PC-3 (cell line): ENCODE measurements at regions not wholly inside any gene's neighbourhood (a gene's known extent, or its start where the extent isn't known, plus 50 kb on each side); places are given as distances from the start of the nearest gene placed in this dataset.

Experiments
- ATAC-seq: fragments of 200-7000 bp; cut with Tn5 transposase; 2 replicates; pipeline ENCODE4 v1.9.1; 2020; ENCODE audit warnings: mild to moderate bottlenecking, moderate library complexity
- BruUV-seq: library from RNA; stranded (reverse); fragments of 400-500 nt; replicated peaks from 2 replicates; lab custom pipeline; 2021; lab: Mats Ljungman, UMichigan
- CTCF ChIA-PET: fragments of 300-600 bp; sonication (Branson Sonifier 250); formaldehyde crosslinking; loops from one replicate; lab custom pipeline; 2022; ENCODE audit warnings: antibody characterized with exemption; lab: Charles Lee
- POLR2A ChIA-PET: fragments of 300-600 bp; sonication (Branson Sonifier 250); formaldehyde crosslinking; loops from one replicate; lab custom pipeline; 2022; ENCODE audit warnings: antibody characterized with exemption; ENCODE audit not compliant: unreplicated experiment; lab: Charles Lee
- DNase-seq: peaks from one replicate; pipeline ENCODE4 v3.0.0-alpha.2; 2015
- H2AFZ ChIP-seq: fragments of 300-600 bp; sonication (generic); 2 replicates; pipeline ENCODE4 v1.6.0; 2016; ENCODE audit warnings: antibody characterized with exemption, low read length
- H3F3A ChIP-seq: fragments of 300-600 bp; sonication (generic); one replicate; pipeline ENCODE4 v1.6.0; 2017; ENCODE audit warnings: antibody characterized with exemption, low read length, control low read depth, mild to moderate bottlenecking; ENCODE audit not compliant: unreplicated experiment
- H3K27ac ChIP-seq: fragments of 300-600 bp; sonication (generic); 2 replicates; pipeline ENCODE4 v1.5.1; 2016; ENCODE audit warnings: mild to moderate bottlenecking, low read length
- H3K27me3 ChIP-seq: fragments of 300-600 bp; sonication (generic); 2 replicates; pipeline ENCODE4 v1.6.1; 2016; ENCODE audit warnings: low read length, mixed read lengths
- H3K36me3 ChIP-seq: fragments of 300-600 bp; sonication (generic); 2 replicates; pipeline ENCODE4 v1.6.1; 2016; ENCODE audit warnings: low read depth, mixed run types, low read length, mixed read lengths
- H3K4me1 ChIP-seq: fragments of 300-600 bp; sonication (generic); 2 replicates; pipeline ENCODE4 v1.5.1; 2016; ENCODE audit warnings: low read length; ENCODE audit not compliant: insufficient read depth
- H3K4me2 ChIP-seq: fragments of 300-600 bp; sonication (generic); 2 replicates; pipeline ENCODE4 v1.6.0; 2016; ENCODE audit warnings: low read length
- H3K4me3 ChIP-seq: fragments of 300-600 bp; sonication (generic); 2 replicates; pipeline ENCODE4 v1.5.1; 2016; ENCODE audit warnings: mild to moderate bottlenecking, low read length, mixed read lengths
- H3K79me2 ChIP-seq: fragments of 300-600 bp; sonication (generic); 2 replicates; pipeline ENCODE4 v1.6.1; 2017; ENCODE audit warnings: low read length, mixed read lengths
- H3K9ac ChIP-seq: fragments of 300-600 bp; sonication (generic); 2 replicates; pipeline ENCODE4 v1.6.0; 2016; ENCODE audit warnings: mild to moderate bottlenecking, low read length
- H3K9me2 ChIP-seq: fragments of 300-600 bp; sonication (generic); replicated peaks from 2 replicates; pipeline ENCODE4 v1.6.1; 2016; ENCODE audit warnings: mixed run types, low read length, mixed read lengths
- H3K9me3 ChIP-seq: fragments of 300-600 bp; sonication (generic); 2 replicates; pipeline ENCODE4 v1.6.1; 2016; ENCODE audit warnings: low read length, mixed read lengths
- H4K20me1 ChIP-seq: fragments of 300-600 bp; sonication (generic); 2 replicates; pipeline ENCODE4 v1.6.1; 2016; ENCODE audit warnings: low read length, mixed read lengths
- EZH2 ChIP-seq: fragments of 300-600 bp; sonication (generic); IDR thresholded peaks from one replicate; pipeline ENCODE4 v1.6.1; 2017; ENCODE audit warnings: antibody characterized with exemption, mild to moderate bottlenecking, low read length; ENCODE audit not compliant: unreplicated experiment
- EZH2phosphoT487 ChIP-seq: fragments of 300-600 bp; sonication (generic); IDR thresholded peaks from 2 replicates; pipeline ENCODE4 v1.6.1; 2018; ENCODE audit warnings: mild to moderate bottlenecking, antibody characterized with exemption, low read length, borderline replicate concordance
- intact Hi-C: fragments of 100-400 bp; cut with micrococcal nuclease; formaldehyde crosslinking; loops from 2 replicates; pipeline ENCODE4 v1.9.0; 2023
- TF ChIP-seq, protein P1 (sequence below): fragments of 300-600 bp; sonication (generic); conservative IDR thresholded peaks from 2 replicates; pipeline ENCODE4 v1.5.1; 2017; ENCODE audit warnings: antibody characterized with exemption, low read depth, mild to moderate bottlenecking, low read length

DNA sequence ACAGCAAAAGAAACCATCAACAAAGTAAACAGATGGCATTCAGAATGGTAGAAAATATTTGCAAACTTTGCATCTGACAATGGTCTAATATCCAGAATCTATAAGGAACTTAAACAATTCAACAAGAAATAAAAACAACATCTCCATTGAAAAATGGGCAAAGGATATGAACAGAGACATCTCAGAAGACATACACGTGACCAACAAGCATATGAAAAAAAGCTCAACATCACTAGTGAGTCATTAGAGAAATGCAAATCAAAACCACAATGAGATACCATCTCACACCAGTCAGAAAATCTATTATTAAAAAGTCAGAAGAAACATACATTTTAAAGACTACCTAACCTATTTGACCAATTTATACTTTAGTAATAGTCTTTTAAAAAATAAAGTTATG is 571.3 kb upstream of the NRG3 start:
- H3K4me2 ChIP-seq = no peak overlapping the region
- BruUV-seq = no TSS peak
- no peaks in the 10 kb centered on the region for H3K4me1 ChIP-seq
- TF ChIP-seq EZH2phosphoT487 (no peak), EZH2 (no peak)
- TF ChIP-seq, protein P1, sequence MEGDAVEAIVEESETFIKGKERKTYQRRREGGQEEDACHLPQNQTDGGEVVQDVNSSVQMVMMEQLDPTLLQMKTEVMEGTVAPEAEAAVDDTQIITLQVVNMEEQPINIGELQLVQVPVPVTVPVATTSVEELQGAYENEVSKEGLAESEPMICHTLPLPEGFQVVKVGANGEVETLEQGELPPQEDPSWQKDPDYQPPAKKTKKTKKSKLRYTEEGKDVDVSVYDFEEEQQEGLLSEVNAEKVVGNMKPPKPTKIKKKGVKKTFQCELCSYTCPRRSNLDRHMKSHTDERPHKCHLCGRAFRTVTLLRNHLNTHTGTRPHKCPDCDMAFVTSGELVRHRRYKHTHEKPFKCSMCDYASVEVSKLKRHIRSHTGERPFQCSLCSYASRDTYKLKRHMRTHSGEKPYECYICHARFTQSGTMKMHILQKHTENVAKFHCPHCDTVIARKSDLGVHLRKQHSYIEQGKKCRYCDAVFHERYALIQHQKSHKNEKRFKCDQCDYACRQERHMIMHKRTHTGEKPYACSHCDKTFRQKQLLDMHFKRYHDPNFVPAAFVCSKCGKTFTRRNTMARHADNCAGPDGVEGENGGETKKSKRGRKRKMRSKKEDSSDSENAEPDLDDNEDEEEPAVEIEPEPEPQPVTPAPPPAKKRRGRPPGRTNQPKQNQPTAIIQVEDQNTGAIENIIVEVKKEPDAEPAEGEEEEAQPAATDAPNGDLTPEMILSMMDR = no peak
- no peak overlapping the region for H3K9ac ChIP-seq
- H3K27ac ChIP-seq = no peak overlapping the region
- no peak overlapping the region for H2AFZ ChIP-seq
- no peaks in the 10 kb centered on the region for H4K20me1 ChIP-seq
- no peaks in the 10 kb centered on the region for H3K36me3 ChIP-seq
- no peaks in the 10 kb centered on the region for H3K9me2 ChIP-seq
- intact Hi-C loops = no loop called here
- no peak overlapping the region for H3K4me3 ChIP-seq
- no peak for DNase-seq
- POLR2A ChIA-PET = no interaction called here
- no peak for ATAC-seq
- no peaks in the 10 kb centered on the region for H3K79me2 ChIP-seq
- H3F3A ChIP-seq = no peaks in the 10 kb centered on the region
- H3K9me3 ChIP-seq = no peaks in the 10 kb centered on the region
- H3K27me3 ChIP-seq = no peaks in the 10 kb centered on the region
- CTCF ChIA-PET = no interaction called here

DNA sequence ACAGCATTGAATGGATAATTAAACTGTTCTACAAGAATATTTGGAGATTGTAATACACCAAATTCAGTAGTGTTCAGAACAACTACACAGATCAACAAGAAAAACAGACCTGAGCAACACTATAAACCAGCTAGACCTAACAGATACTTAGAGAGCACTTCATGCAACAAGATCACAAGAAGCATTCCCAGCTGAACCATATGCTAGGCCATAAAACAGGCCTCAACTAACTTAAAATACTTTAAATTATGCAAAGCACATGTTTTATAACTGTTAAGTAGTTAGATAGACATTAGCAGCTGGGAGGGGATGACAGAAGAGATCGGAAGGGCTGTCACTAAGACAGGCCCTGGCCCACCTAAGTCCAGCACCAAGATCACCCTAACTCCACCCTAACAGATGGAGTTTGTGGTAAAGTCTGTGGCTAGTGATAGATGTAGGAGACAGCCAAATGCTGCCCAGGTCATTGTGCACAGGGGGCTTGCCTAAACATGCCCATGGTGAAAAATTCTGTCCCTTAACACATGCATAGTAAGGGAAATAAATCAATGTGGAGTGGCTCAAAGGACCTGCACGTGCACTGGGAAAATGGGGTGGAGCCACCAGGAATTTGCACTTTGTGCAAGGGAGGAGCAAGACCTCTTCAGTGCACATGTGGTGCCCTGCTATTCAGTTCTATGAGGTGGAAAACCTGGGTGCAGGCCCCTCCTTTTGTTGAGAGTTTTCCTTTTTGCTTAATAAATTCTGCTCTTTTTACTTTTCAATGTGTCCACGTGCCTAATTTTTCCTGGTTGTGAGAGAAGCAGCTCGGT is 567.8 kb upstream of the NRG3 start:
- Histone ChIP-seq H3K9me2 (no peaks in the 10 kb centered on the region), H3K27ac (no peak overlapping the region), H3K36me3 (no peaks in the 10 kb centered on the region), H3K79me2 (no peaks in the 10 kb centered on the region), H3K9ac (no peak overlapping the region), H3K4me3 (no peak overlapping the region), H3K27me3 (no peaks in the 10 kb centered on the region), H3K4me2 (no peak overlapping the region), H3K9me3 (no peaks in the 10 kb centered on the region), H4K20me1 (no peaks in the 10 kb centered on the region), H3F3A (no peaks in the 10 kb centered on the region), H2AFZ (no peak overlapping the region), H3K4me1 (no peaks in the 10 kb centered on the region)
- no peak for TF ChIP-seq EZH2phosphoT487
- no peak for TF ChIP-seq EZH2
- TF ChIP-seq, protein P1 = no peak
- ATAC-seq (no peak), DNase-seq (no peak)
- intact Hi-C loops = no loop called here
- ChIA-PET POLR2A (no interaction called here), CTCF (no interaction called here)
- no TSS peak for BruUV-seq

DNA sequence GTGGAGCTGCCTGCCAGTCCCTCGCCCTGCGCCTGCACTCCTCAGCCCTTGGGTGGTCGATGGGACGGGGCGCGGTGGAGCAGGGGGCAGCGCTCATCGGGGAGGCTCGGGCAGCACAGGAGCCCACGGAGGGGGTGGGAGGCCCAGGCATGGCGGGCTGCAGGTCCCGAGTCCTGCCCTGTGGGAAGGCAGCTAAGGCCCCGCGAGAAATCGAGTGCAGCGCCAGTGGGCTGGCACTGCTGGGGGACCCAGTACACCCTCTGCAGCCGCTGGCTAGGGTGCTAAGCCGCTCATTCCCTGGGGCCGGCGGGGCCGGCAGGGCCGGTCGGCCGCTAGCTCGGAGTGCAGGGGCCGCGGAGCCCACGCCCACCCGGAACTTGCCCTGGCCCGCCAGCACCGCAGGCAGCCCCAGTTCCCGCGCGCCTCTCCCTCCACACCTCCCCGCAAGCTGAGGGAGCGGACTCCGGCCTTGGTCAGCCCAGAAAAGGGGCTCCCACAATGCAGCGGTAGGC is 565.9 kb upstream of the NRG3 start:
- no peak for ATAC-seq
- intact Hi-C loops = no loop called here

More for the DNA sequence above, 565.9 kb upstream of the NRG3 start:
- H3K9me2 ChIP-seq = no peaks in the 10 kb centered on the region
- BruUV-seq = no TSS peak
- no peak overlapping the region for H3K4me3 ChIP-seq
- no peaks in the 10 kb centered on the region for H4K20me1 ChIP-seq
- no peak overlapping the region for H3K9ac ChIP-seq
- H3K4me2 ChIP-seq = no peak overlapping the region
- H3F3A ChIP-seq = no peaks in the 10 kb centered on the region
- no peaks in the 10 kb centered on the region for H3K4me1 ChIP-seq
- DNase-seq = no peak
- H3K36me3 ChIP-seq = no peaks in the 10 kb centered on the region
- H3K9me3 ChIP-seq = no peaks in the 10 kb centered on the region
- no peaks in the 10 kb centered on the region for H3K79me2 ChIP-seq
- H3K27ac ChIP-seq = no peak overlapping the region
- ChIA-PET CTCF (no interaction called here), POLR2A (no interaction called here)
- no peak overlapping the region for H2AFZ ChIP-seq
- H3K27me3 ChIP-seq = no peaks in the 10 kb centered on the region
- TF ChIP-seq, protein P1 = no peak
- TF ChIP-seq EZH2 = no peak
- TF ChIP-seq EZH2phosphoT487 = no peak
